Panc1 (cell line): ENCODE measurements at regions not wholly inside any gene's neighbourhood (a gene's known extent, or its start where the extent isn't known, plus 50 kb on each side); places are given as distances from the start of the nearest gene placed in this dataset.

Experiments
- ATAC-seq: fragments of 200-7000 bp; cut with Tn5 transposase; 2 replicates; pipeline ENCODE4 v1.9.1; 2020; ENCODE audit warnings: mild to moderate bottlenecking, moderate library complexity
- BruUV-seq: library from RNA; stranded (reverse); fragments of 400-500 nt; replicated peaks from 2 replicates; lab custom pipeline; 2021; lab: Mats Ljungman, UMichigan
- CTCF ChIA-PET: fragments of 300-600 bp; sonication (Branson Sonifier 250); formaldehyde crosslinking; loops from one replicate; lab custom pipeline; 2022; ENCODE audit warnings: antibody characterized with exemption; lab: Charles Lee
- POLR2A ChIA-PET: fragments of 300-600 bp; sonication (Branson Sonifier 250); formaldehyde crosslinking; loops from one replicate; lab custom pipeline; 2022; ENCODE audit warnings: antibody characterized with exemption; lab: Charles Lee
- DNase-seq: peaks from one replicate; pipeline ENCODE4 v3.0.0-alpha.2; 2010; ENCODE audit warnings: low read depth, low spot score
- H3K27ac ChIP-seq: 2 replicates; pipeline ENCODE4 v1.5.1; 2011; ENCODE audit warnings: mild to moderate bottlenecking, low read length, inconsistent platforms
- H3K27me3 ChIP-seq: fragments of 200-500 bp; sonication (Bioruptor generic); 2 replicates; pipeline ENCODE4 v1.6.0; 2014; ENCODE audit warnings: low read length, inconsistent platforms; ENCODE audit not compliant: control insufficient read depth, insufficient read depth
- H3K36me3 ChIP-seq: fragments of 200-500 bp; sonication (Bioruptor generic); 2 replicates; pipeline ENCODE4 v1.5.1; 2014; ENCODE audit warnings: inconsistent platforms, mild to moderate bottlenecking, low read length, moderate library complexity; ENCODE audit not compliant: control insufficient read depth, insufficient read depth
- H3K4me1 ChIP-seq: 2 replicates; pipeline ENCODE4 v1.5.1; 2011; ENCODE audit warnings: inconsistent platforms, mild to moderate bottlenecking, low read length, moderate library complexity; ENCODE audit not compliant: control insufficient read depth, insufficient read depth
- H3K4me3 ChIP-seq, 2 experiments: 2 replicates each; pipeline ENCODE4 v1.5.1; 2011 to 2012; ENCODE audit warnings: low read depth in 2 of 2, low read length in 2 of 2, mild to moderate bottlenecking in 2 of 2, inconsistent platforms in 1 of 2, moderate library complexity in 1 of 2
- H3K9me3 ChIP-seq: fragments of 200-500 bp; sonication (Bioruptor generic); 2 replicates; pipeline ENCODE4 v1.5.1; 2014; ENCODE audit warnings: low read depth, mild to moderate bottlenecking, inconsistent platforms, low read length, moderate library complexity; ENCODE audit not compliant: control insufficient read depth, insufficient read depth
- POLR2AphosphoS5 ChIP-seq: IDR thresholded peaks from 2 replicates; pipeline ENCODE4 v1.6.1; 2012; ENCODE audit warnings: mild to moderate bottlenecking, low read depth, low read length, moderate library complexity
- REST ChIP-seq, 2 experiments: IDR thresholded peaks; 2 replicates each; pipeline ENCODE4 v1.6.1; 2011 to 2012; ENCODE audit warnings: low read depth in 2 of 2, control low read depth in 1 of 2, low read length in 1 of 2, mild to moderate bottlenecking in 1 of 2, moderate library complexity in 1 of 2; ENCODE audit not compliant: insufficient read depth in 1 of 2
- SIN3A ChIP-seq: IDR thresholded peaks from 2 replicates; pipeline ENCODE4 v1.6.1; 2012; ENCODE audit warnings: low read depth, mild to moderate bottlenecking, low read length, moderate library complexity, borderline replicate concordance; ENCODE audit not compliant: insufficient read depth
- TCF7L2 ChIP-seq: IDR thresholded peaks from 2 replicates; pipeline ENCODE4 v1.6.1; 2011; ENCODE audit warnings: mild to moderate bottlenecking, low read depth, low read length, inconsistent platforms
- in situ Hi-C: cut with HindIII; loops from 2 replicates; pipeline ENCODE4 v1.10.0; 2016; ENCODE audit warnings: low sequenced_read_pairs, low pct_unique_long_range_greater_than_20kb
- intact Hi-C: fragments of 100-400 bp; cut with micrococcal nuclease; formaldehyde crosslinking; loops from one replicate; pipeline ENCODE4 v1.10.0; 2022; ENCODE audit not compliant: unreplicated experiment
- TF ChIP-seq, protein P1 (sequence below): fragments of 450-650 bp; IDR thresholded peaks from 2 replicates; pipeline ENCODE4 v1.5.1; 2017; ENCODE audit warnings: mild to moderate bottlenecking

GRCh38 chr11:128022007-128022368 is 565.4 kb downstream of the ETS1 start:
- Histone ChIP-seq H3K36me3 (no peaks in the 10 kb centered on the region), H3K27me3 (0 out of 2 replicates have a peak, but pooled peaks cover 3% of the 10 kb centered on the region), H3K9me3 (no peaks in the 10 kb centered on the region), H3K4me1 (no peaks in the 10 kb centered on the region), H3K27ac (no peak overlapping the region), H3K4me3 (no peak overlapping the region)
- intact Hi-C loops = no loop called here
- CTCF ChIA-PET = no interaction called here
- POLR2A ChIA-PET = no interaction called here
- no TSS peak for BruUV-seq
- ATAC-seq (no peak), DNase-seq (no peak)
- in situ Hi-C loops = no loop called here
- TF ChIP-seq POLR2AphosphoS5 = no peak
- TF ChIP-seq, protein P1, sequence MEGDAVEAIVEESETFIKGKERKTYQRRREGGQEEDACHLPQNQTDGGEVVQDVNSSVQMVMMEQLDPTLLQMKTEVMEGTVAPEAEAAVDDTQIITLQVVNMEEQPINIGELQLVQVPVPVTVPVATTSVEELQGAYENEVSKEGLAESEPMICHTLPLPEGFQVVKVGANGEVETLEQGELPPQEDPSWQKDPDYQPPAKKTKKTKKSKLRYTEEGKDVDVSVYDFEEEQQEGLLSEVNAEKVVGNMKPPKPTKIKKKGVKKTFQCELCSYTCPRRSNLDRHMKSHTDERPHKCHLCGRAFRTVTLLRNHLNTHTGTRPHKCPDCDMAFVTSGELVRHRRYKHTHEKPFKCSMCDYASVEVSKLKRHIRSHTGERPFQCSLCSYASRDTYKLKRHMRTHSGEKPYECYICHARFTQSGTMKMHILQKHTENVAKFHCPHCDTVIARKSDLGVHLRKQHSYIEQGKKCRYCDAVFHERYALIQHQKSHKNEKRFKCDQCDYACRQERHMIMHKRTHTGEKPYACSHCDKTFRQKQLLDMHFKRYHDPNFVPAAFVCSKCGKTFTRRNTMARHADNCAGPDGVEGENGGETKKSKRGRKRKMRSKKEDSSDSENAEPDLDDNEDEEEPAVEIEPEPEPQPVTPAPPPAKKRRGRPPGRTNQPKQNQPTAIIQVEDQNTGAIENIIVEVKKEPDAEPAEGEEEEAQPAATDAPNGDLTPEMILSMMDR = 0 out of 2 replicates have a peak, but pooled peaks have one; percentile 8

GRCh38 chr11:128021349-128022006 is 565.9 kb downstream of the ETS1 start:
- ChIA-PET POLR2A (no interaction called here), CTCF (no interaction called here)
- no TSS peak for BruUV-seq
- H3K4me3 ChIP-seq = no peak overlapping the region
- in situ Hi-C loops = no loop called here
- no peak; the same call in 1 of the 2 replicates for ATAC-seq
- H3K9me3 ChIP-seq = no peaks in the 10 kb centered on the region
- TF ChIP-seq, protein P1 = peak; percentile 26; the same call in 1 of the 2 replicates
- TF ChIP-seq SIN3A = no peak
- H3K4me1 ChIP-seq = no peaks in the 10 kb centered on the region
- intact Hi-C loops = no loop called here
- no peak for DNase-seq
- no peaks in the 10 kb centered on the region for H3K36me3 ChIP-seq
- no peak overlapping the region for H3K27ac ChIP-seq
- H3K27me3 ChIP-seq = 0 out of 2 replicates have a peak, but pooled peaks cover 3% of the 10 kb centered on the region

- H3K27me3 ChIP-seq = 0 out of 2 replicates have a peak, but pooled peaks cover 3% of the 10 kb centered on the region
- BruUV-seq = no TSS peak
- intact Hi-C loops (no loop called here), in situ Hi-C loops (no loop called here)
- no peaks in the 10 kb centered on the region for H3K4me1 ChIP-seq
- ChIA-PET CTCF (no interaction called here), POLR2A (no interaction called here)
- TF ChIP-seq TCF7L2 = no peak
- TF ChIP-seq, protein P1 = no peak
- no peak for TF ChIP-seq POLR2AphosphoS5
- no peak for TF ChIP-seq REST (IDR thresholded peaks at IDR 0.05; ENCODE audit: insufficient read depth in 1 of 2, low read depth in 2 of 2, low read length in 1 of 2)
- no peak for TF ChIP-seq SIN3A
- no peak overlapping the region for H3K4me3 ChIP-seq
- no peaks in the 10 kb centered on the region for H3K9me3 ChIP-seq
- H3K27ac ChIP-seq = no peak overlapping the region
- H3K36me3 ChIP-seq = no peaks in the 10 kb centered on the region
- no peak for ATAC-seq
- DNase-seq = no peak
Observed at GRCh38 chr11:128018692-128019091, 568.7 kb downstream of the ETS1 start.
